Mammary epithelial cell (primary cell): ENCODE measurements at regions not wholly inside any gene's neighbourhood (a gene's known extent, or its start where the extent isn't known, plus 50 kb on each side); places are given as distances from the start of the nearest gene placed in this dataset.
"Not testable (repeated sequence)": the region's sequence is repeated elsewhere in the genome, so short reads cannot be mapped to it uniquely, and the experiment has no call there.

ENCODE experiments used
- CTCF ChIP-seq, 2 donors: IDR thresholded peaks in 1 of 2; conservative IDR thresholded peaks in 1 of 2; 2 replicates each; pipeline ENCODE4 v1.5.1; 2011 to 2012; ENCODE audit warnings: inconsistent platforms in 2 of 2, low read length in 2 of 2, mild to moderate bottlenecking in 2 of 2, control low read depth in 1 of 2, low read depth in 1 of 2; ENCODE audit not compliant: insufficient read depth in 1 of 2; ENCODE audit errors: extremely low read depth in 1 of 2
- EZH2 ChIP-seq: IDR thresholded peaks from 2 replicates; pipeline ENCODE4 v1.6.1; 2012; ENCODE audit warnings: low read length, inconsistent platforms, borderline replicate concordance

GRCh38 chr4:137354562-137354961 is 177.7 kb downstream of the PCDH18 start:
- not testable (repeated sequence) for TF ChIP-seq CTCF (conservative IDR thresholded peaks at IDR 0.05 in 1 of 2, IDR thresholded peaks at IDR 0.05 in 1 of 2; ENCODE audit: extremely low read depth in 1 of 2, insufficient read depth in 1 of 2, low read depth in 1 of 2, low read length in 2 of 2); EZH2
